ENCODE measurements at regions not wholly inside any gene's neighbourhood (a gene's known extent, or its start where the extent isn't known, plus 50 kb on each side); places are given as distances from the start of the nearest gene placed in this dataset.
A peak's percentile ranks its signal among the peaks of the same experiment; 100 is the strongest.

DNA sequence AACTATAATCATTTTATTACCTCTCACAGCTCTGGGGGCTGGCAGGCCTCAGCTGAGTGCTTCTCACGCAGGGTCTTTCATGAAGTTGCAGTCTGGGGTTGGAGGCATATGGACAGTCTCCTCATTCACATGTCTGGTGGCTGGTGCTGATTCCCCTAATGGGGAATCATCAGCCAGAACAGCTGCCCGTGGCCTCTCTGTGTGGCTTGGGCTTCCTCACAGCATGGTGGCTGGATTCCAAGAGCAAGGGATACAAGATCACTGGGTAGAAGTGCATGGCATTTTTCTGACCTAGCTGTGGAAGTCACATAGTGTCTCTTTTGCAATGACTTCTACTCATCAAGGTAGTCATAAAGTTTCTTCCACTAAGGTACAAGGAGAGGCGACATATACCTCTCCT is 59.0 kb upstream of the LAPTM4A start:
- no peak for DNase-seq

- DNase-seq: peak; percentile 2
Measured at GRCh38 chr2:20108655-20109396, 57.4 kb upstream of the LAPTM4A start.

DNA sequence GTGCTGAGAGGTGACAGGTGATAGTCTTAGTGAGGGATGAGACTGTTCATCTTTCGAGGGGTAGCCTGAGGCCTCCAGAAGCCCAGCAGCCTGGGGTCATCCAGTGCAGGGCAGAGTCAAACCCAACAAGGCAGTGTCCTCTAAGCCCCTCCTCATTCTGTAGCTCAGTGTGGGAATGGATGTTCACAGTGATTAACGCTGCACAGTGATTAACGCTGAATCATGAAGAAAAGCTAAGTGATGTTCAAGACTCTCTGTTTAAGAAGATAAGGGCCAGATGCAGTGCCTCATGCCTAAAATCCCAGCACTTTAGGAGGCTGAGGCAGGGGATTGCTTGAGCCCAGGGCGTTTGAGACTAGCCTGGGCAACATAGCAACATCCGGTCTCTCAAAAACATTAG is 56.3 kb upstream of the LAPTM4A start:
- no peak for DNase-seq

- no peak for DNase-seq
Measured at GRCh38 chr2:20107352-20107751, 55.9 kb upstream of the LAPTM4A start.

GRCh38 chr2:20106746-20107145 is 55.3 kb upstream of the LAPTM4A start:
- no peak for DNase-seq

DNA sequence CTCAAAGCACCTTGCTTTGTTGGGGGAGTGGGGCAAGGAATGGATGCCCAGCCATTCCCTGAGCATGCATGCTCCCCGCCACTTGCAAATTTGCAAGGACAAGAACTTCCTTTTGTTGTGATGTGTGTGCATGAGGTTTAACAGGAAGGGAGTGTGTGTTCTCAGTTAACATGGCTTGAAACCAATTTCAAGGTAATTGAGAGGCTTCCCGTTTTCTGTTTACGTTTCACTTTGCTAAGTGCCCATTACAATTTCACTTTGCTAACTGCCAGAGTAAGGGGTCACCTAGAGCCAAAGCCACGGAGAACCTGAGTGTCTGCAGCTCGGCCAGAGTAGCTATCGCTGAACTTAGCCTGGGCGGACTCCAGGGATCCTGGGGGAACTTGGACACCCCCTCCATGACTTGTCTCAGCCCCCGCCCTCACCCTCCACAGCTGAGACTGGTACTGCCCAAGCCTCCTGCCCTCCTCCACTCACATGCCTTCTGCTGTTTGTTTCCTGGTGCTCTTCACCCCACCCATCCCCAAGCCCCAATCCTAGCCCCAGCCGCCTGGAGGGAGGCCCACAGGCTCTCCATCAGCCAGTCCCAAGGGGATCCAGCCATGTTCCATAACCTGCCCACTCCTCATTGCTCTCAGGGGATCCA is 53.6 kb upstream of the LAPTM4A start:
- DNase-seq: no peak

DNA sequence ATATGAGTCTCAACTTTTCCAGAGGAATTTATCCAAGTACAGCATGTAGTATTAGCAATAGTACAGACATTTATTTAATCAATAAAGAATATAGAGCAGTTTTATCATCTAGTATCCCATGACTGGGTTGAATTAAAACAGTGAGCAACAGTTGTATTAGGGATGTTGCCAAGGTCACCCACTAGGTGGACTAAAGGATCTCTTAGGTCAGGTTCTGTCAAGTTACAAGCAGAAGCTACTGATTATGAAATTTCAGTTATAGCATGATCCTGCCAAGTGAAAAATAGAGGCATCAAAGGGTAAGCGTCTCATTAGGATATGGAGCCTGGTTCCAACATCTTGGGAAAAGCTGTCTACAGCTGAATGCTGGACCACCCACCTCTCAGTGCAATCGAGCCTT is 52.1 kb upstream of the LAPTM4A start:
- DNase-seq: no peak
